Calu3 (cell line): ENCODE measurements at regions not wholly inside any gene's neighbourhood (a gene's known extent, or its start where the extent isn't known, plus 50 kb on each side); places are given as distances from the start of the nearest gene placed in this dataset.

Experiments used
- BruUV-seq: library from RNA; stranded (reverse); fragments of 400-500 nt; replicated peaks from 2 replicates; lab custom pipeline; 2021; lab: Mats Ljungman, UMichigan
- CTCF ChIA-PET: fragments of 300-600 bp; sonication (Branson Sonifier 250); formaldehyde crosslinking; loops from one replicate; lab custom pipeline; 2022; ENCODE audit warnings: antibody characterized with exemption; lab: Charles Lee
- DNase-seq: peaks from one replicate; pipeline ENCODE4 v3.0.0; 2022
- H3K27ac Mint-ChIP-seq: one replicate; pipeline ENCODE4 v1.8.0; 2022; ENCODE audit warnings: mixed read lengths; ENCODE audit not compliant: unreplicated experiment
- H3K27me3 Mint-ChIP-seq: one replicate; pipeline ENCODE4 v1.8.0; 2022; ENCODE audit warnings: mixed read lengths; ENCODE audit not compliant: unreplicated experiment
- H3K36me3 Mint-ChIP-seq: one replicate; pipeline ENCODE4 v1.8.0; 2022; ENCODE audit warnings: mild to moderate bottlenecking, moderate library complexity, mixed read lengths; ENCODE audit not compliant: insufficient read depth, unreplicated experiment
- H3K4me1 Mint-ChIP-seq: one replicate; pipeline ENCODE4 v1.8.0; 2022; ENCODE audit warnings: mild to moderate bottlenecking, low read depth, mixed read lengths; ENCODE audit not compliant: unreplicated experiment
- H3K4me3 Mint-ChIP-seq: one replicate; pipeline ENCODE4 v1.8.0; 2022; ENCODE audit warnings: mild to moderate bottlenecking, low read depth, moderate library complexity, mixed read lengths; ENCODE audit not compliant: unreplicated experiment
- H3K9me3 Mint-ChIP-seq: one replicate; pipeline ENCODE4 v1.8.0; 2022; ENCODE audit warnings: low read depth, mixed read lengths; ENCODE audit not compliant: unreplicated experiment
- intact Hi-C: fragments of 100-400 bp; cut with micrococcal nuclease; formaldehyde crosslinking; loops from one replicate; pipeline ENCODE4 v1.10.0; 2022; ENCODE audit not compliant: unreplicated experiment
- TF ChIP-seq, protein P1 (sequence below): fragments of 200-600 bp; IDR thresholded peaks from one replicate; pipeline ENCODE4 v1.8.0; 2022; ENCODE audit warnings: antibody characterized with exemption; ENCODE audit not compliant: unreplicated experiment

DNA sequence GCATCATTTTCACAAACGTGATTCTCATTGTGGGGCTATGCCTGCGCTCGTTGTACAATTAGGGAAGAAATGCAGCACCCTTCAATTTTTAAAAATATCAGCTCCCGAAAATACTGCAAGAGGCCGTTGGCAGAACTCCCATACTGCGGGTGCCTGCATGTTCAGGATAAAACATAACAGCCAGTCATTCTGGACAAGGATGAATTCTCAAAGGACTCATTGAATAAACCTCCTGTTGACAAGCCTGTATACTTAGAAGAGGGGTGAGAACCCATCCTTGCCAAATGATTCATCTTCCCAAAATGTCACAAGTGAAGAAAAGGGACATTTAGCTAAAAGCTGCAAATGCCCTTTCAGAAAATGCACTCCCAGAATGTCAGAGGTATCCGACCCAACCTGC, 141.9 kb downstream of the CSNK2A3 start:
- Mint-ChIP-seq H3K36me3 (no peaks in the 10 kb centered on the region), H3K4me1 (peaks cover 15% of the 10 kb centered on the region), H3K27me3 (peaks cover 64% of the 10 kb centered on the region), H3K4me3 (no peak overlapping the region), H3K9me3 (no peaks in the 10 kb centered on the region), H3K27ac (no peak overlapping the region)
- intact Hi-C loops, result no loop called here
- no peak for DNase-seq
- CTCF ChIA-PET, result no interaction called here
- TF ChIP-seq, protein P1, sequence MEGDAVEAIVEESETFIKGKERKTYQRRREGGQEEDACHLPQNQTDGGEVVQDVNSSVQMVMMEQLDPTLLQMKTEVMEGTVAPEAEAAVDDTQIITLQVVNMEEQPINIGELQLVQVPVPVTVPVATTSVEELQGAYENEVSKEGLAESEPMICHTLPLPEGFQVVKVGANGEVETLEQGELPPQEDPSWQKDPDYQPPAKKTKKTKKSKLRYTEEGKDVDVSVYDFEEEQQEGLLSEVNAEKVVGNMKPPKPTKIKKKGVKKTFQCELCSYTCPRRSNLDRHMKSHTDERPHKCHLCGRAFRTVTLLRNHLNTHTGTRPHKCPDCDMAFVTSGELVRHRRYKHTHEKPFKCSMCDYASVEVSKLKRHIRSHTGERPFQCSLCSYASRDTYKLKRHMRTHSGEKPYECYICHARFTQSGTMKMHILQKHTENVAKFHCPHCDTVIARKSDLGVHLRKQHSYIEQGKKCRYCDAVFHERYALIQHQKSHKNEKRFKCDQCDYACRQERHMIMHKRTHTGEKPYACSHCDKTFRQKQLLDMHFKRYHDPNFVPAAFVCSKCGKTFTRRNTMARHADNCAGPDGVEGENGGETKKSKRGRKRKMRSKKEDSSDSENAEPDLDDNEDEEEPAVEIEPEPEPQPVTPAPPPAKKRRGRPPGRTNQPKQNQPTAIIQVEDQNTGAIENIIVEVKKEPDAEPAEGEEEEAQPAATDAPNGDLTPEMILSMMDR, result no peak
- no TSS peak for BruUV-seq

DNA sequence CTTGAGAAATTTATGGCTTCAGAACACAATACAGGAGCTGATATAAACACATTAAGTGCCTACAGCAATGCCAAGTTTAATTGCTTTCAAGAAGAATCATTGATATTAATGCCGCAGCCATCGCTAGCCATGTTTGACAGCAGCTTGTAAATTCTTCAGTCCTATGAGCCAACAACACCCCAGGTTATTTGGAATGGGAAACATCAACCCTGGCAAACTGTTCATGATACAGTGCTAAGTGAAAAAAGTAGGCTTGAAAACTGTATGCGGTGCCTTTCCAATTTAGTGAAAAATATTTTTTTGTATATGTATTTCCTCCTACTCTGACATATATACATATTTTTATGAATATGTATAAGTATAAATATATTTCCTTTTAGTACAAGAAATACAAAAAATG, 142.6 kb downstream of the CSNK2A3 start:
- CTCF ChIA-PET, result no interaction called here
- TF ChIP-seq, protein P1, result no peak
- Mint-ChIP-seq H3K36me3 (no peaks in the 10 kb centered on the region), H3K27me3 (peaks cover 67% of the 10 kb centered on the region), H3K27ac (no peak overlapping the region), H3K4me1 (peaks cover 8% of the 10 kb centered on the region), H3K4me3 (no peak overlapping the region), H3K9me3 (no peaks in the 10 kb centered on the region)
- DNase-seq, result no peak
- intact Hi-C loops, result no loop called here
- BruUV-seq, result no TSS peak

DNA sequence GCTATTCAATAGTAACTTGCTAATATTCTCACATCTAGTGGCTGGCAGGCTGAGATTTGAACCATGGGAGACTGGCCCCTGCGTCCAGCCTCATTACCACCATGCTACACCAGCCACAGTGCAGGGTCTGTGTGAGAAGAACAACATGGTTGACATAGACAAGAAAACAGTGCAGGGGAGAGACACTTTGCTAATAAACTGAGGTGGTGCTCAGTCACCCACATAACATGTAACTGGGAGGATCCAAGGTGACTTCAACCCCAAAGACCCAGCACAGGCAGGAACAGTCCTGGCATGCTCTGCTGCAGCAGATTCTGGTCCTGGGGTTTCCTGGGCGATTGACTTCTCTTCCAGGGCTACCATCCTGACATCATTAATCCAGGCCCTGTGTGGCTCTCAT, 143.1 kb downstream of the CSNK2A3 start:
- H3K4me3 Mint-ChIP-seq, result no peak overlapping the region

DNA sequence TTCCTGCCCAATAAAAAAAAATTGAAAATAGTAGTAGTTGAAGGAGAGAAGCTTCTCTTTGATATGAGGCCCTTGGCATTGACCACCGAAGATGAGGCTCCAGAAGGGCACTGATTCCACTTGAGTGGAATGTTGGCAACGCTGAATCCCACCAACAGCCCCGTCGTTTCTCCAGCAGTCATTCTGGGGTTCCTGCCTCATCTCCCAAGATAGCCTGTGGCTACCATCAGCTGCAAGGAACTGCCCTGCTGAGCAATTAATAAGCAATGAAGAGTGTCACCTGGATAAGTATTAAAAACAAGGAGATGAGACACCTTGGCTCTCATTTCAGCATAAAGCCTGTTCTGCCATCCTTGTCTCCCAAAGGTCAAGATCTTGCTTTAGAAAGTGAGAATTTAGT, 144.1 kb downstream of the CSNK2A3 start:
- intact Hi-C loops, result no loop called here
- no peak overlapping the region for H3K27ac Mint-ChIP-seq

More for the DNA sequence above, 143.1 kb downstream of the CSNK2A3 start:
- Mint-ChIP-seq H3K9me3 (no peaks in the 10 kb centered on the region), H3K27ac (no peak overlapping the region), H3K4me1 (peaks cover 3% of the 10 kb centered on the region), H3K27me3 (peaks cover 67% of the 10 kb centered on the region), H3K36me3 (no peaks in the 10 kb centered on the region)
- CTCF ChIA-PET, result no interaction called here
- intact Hi-C loops, result no loop called here
- TF ChIP-seq, protein P1, result no peak
- no peak for DNase-seq
- no TSS peak for BruUV-seq

More for the DNA sequence above, 144.1 kb downstream of the CSNK2A3 start:
- H3K27me3 Mint-ChIP-seq, result peaks cover 67% of the 10 kb centered on the region
- no peaks in the 10 kb centered on the region for H3K36me3 Mint-ChIP-seq
- H3K9me3 Mint-ChIP-seq, result no peaks in the 10 kb centered on the region
- no TSS peak for BruUV-seq
- H3K4me3 Mint-ChIP-seq, result no peak overlapping the region
- no peaks in the 10 kb centered on the region for H3K4me1 Mint-ChIP-seq
- DNase-seq, result no peak
- CTCF ChIA-PET, result no interaction called here
- TF ChIP-seq, protein P1, result no peak
